ENCODE measurements at regions not wholly inside any gene's neighbourhood (a gene's known extent, or its start where the extent isn't known, plus 50 kb on each side); places are given as distances from the start of the nearest gene placed in this dataset.
"Not testable (repeated sequence)": the region's sequence is repeated elsewhere in the genome, so short reads cannot be mapped to it uniquely, and the experiment has no call there.

DNA sequence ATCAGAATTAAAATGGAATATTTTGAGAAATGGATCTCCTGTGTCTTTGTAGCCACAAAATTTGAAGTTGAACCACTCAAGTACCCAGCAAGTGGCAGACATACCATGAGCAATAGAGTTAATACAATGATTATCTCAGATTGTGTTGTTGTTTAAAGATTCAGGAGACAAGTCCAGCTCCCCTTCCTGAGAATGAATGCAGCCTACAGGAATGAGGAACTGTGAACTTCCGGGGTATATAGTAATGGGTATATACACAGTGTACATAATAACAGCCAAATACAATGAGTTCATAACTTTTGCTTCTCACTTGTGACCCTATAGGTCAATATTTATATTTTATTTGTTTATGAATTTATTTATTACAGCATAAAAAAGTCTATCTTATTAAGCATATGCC, 445.0 kb downstream of the SETD4 start:
- Mint-ChIP-seq H3K27me3 (ENCODE audit: low read depth) (peaks cover 31% of the 10 kb centered on the region), H3K4me3 (no peak overlapping the region), H3K36me3 (ENCODE audit: low read depth) (no peaks in the 10 kb centered on the region), H3K27ac (no peak overlapping the region), H3K4me1 (ENCODE audit: low read depth) (peaks cover 4% of the 10 kb centered on the region), H3K9me3 (no peaks in the 10 kb centered on the region)
- no peak for DNase-seq (ENCODE audit: low spot score)

DNA sequence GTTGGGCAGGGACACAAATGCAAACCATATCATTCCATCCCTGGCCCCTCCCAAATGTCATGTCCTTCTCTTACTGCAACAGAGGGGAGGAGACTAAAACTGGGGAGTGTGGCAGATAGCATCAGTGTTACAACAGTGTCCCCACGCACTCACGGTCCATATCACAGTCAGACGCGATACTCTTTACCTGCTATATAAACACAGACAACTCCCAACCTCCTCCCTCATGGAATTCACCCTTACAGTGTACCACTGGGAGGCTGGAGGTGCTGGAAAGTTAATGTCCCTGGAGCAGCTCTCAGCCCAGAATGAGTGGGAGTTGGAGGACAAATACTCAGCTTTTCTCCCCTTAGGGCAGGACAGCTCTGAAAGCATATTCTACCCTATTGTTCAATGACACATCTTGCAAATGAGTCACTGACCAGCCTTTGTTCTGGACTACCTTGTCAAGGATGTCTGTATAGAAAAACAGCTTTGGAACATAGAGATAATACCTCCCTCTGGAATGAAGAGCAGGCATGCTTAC, 445.9 kb downstream of the SETD4 start:
- no peak for DNase-seq (ENCODE audit: low spot score)
- no peak overlapping the region for H3K4me3 Mint-ChIP-seq
- peaks cover 4% of the 10 kb centered on the region for H3K4me1 Mint-ChIP-seq (ENCODE audit: low read depth)
- H3K27me3 Mint-ChIP-seq (ENCODE audit: low read depth): peaks cover 28% of the 10 kb centered on the region
- H3K9me3 Mint-ChIP-seq: no peaks in the 10 kb centered on the region
- H3K27ac Mint-ChIP-seq: no peak overlapping the region
- H3K36me3 Mint-ChIP-seq (ENCODE audit: low read depth): no peaks in the 10 kb centered on the region

DNA sequence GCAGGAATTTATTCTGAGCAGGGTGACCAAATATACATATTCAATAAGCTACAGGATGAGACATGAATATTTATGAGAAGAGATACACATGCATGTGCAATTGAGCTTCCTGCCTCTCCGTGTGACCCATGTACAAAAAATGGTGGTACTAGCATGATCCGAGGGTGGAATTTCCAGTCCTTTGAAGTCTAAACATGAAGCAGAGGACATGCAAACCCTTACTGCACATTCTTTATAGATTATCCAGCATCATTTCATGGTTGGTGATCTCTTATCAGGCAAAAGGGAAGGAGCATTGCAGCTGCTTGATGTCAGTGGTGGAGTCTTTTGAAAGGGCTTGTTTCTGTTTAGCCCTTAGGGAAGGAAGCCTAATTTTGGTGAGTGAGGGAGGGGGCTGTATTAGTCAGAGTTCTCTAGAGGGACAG, 448.6 kb downstream of the SETD4 start:
- H3K9me3 Mint-ChIP-seq: peaks cover 5% of the 10 kb centered on the region
- no peak overlapping the region for H3K4me3 Mint-ChIP-seq
- no peak for DNase-seq (ENCODE audit: low spot score)
- H3K27ac Mint-ChIP-seq: no peak overlapping the region
- peaks cover 2% of the 10 kb centered on the region for H3K4me1 Mint-ChIP-seq (ENCODE audit: low read depth)
- H3K36me3 Mint-ChIP-seq (ENCODE audit: low read depth): no peaks in the 10 kb centered on the region
- peaks cover 20% of the 10 kb centered on the region for H3K27me3 Mint-ChIP-seq (ENCODE audit: low read depth)

DNA sequence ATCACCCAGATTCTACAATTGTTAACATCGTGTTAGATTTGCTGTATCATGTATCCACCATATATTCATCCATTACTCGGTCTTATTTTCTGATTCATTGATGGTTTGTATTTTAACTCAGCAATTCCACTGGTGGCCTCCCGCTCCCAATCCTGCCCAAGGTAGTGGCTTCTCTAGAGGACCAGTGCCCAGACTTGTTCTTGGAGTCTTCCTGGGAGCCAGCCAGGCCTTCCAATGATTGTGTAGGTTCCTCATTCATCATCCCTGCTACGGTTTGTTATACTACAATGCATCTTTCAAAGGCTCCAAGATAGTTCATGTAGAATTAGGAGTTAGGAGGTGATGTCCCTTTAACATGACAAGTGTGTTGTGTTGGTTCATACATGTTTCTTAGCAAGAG, 451.1 kb downstream of the SETD4 start:
- Mint-ChIP-seq H3K9me3 (peaks cover 5% of the 10 kb centered on the region), H3K4me1 (ENCODE audit: low read depth) (no peaks in the 10 kb centered on the region), H3K4me3 (no peak overlapping the region), H3K36me3 (ENCODE audit: low read depth) (no peaks in the 10 kb centered on the region), H3K27me3 (ENCODE audit: low read depth) (peaks cover 19% of the 10 kb centered on the region), H3K27ac (no peak overlapping the region)
- DNase-seq (ENCODE audit: low spot score): no peak

DNA sequence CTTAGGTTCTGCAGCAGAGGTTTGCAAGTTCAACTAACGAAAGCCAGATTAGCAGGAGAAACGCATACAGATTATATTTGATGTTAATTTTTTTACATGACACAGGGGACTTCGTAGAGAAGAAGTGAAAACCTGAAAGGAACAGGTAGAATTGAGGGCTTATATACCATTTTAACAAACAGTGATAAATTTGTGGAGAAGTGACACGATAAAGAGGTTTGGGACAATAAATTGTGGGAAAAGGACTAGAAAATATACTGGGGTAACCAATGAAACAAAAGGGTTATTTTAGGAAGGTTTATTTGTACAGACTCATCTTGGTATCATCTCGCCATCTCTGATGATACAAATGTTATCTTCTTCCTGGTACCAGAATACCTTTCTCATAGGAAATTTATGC, 452.9 kb downstream of the SETD4 start:
- H3K27ac Mint-ChIP-seq: no peak overlapping the region
- peaks cover 5% of the 10 kb centered on the region for H3K9me3 Mint-ChIP-seq
- no peak for DNase-seq (ENCODE audit: low spot score)
- H3K36me3 Mint-ChIP-seq (ENCODE audit: low read depth): no peaks in the 10 kb centered on the region
- no peak overlapping the region for H3K4me3 Mint-ChIP-seq
- H3K4me1 Mint-ChIP-seq (ENCODE audit: low read depth): no peaks in the 10 kb centered on the region
- peaks cover 18% of the 10 kb centered on the region for H3K27me3 Mint-ChIP-seq (ENCODE audit: low read depth)

DNA sequence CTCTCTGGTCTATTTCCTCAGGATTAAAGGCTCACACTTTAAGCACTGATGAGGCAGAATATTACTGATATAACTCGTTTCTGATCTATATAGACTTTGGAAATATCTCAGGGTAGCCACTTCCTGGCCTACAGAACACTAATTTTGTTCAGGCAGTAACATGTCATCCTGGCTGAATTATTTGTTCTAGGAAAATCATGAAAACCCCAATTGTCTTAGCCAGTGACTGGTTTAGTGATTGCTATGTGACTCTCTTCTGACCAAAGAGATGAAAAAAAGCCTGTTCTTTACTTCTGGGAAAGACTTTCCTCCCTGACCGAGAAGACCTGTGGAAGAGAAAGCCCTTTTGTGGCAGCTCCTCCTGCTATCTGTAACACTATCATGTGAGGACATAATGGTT, 453.7 kb downstream of the SETD4 start:
- Mint-ChIP-seq H3K9me3 (peaks cover 5% of the 10 kb centered on the region), H3K4me3 (no peak overlapping the region), H3K27me3 (ENCODE audit: low read depth) (peaks cover 17% of the 10 kb centered on the region), H3K27ac (no peak overlapping the region), H3K36me3 (ENCODE audit: low read depth) (no peaks in the 10 kb centered on the region), H3K4me1 (ENCODE audit: low read depth) (no peaks in the 10 kb centered on the region)
- no peak for DNase-seq (ENCODE audit: low spot score)

DNA sequence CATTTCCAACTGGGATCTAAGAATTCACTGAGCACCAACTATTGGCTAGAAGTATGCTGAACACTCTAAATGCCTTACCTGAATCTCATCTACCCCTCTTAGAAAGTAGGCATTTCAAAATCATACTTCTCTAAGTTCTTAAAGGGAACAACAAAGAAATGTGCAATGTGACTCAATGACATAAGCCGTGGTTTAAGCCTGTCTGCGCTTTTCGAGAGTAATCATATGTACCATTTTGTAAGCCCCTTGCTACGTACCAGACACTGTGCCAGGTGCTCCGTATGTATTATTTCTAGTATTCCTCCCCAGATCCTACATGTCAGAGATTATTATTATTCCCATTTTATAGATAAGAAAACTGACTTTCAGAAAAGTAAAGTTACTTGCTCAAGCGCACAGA, 454.2 kb downstream of the SETD4 start:
- Mint-ChIP-seq H3K4me3 (no peak overlapping the region), H3K4me1 (ENCODE audit: low read depth) (no peaks in the 10 kb centered on the region), H3K36me3 (ENCODE audit: low read depth) (no peaks in the 10 kb centered on the region), H3K9me3 (peaks cover 5% of the 10 kb centered on the region), H3K27ac (no peak overlapping the region), H3K27me3 (ENCODE audit: low read depth) (peaks cover 17% of the 10 kb centered on the region)
- no peak for DNase-seq (ENCODE audit: low spot score)

DNA sequence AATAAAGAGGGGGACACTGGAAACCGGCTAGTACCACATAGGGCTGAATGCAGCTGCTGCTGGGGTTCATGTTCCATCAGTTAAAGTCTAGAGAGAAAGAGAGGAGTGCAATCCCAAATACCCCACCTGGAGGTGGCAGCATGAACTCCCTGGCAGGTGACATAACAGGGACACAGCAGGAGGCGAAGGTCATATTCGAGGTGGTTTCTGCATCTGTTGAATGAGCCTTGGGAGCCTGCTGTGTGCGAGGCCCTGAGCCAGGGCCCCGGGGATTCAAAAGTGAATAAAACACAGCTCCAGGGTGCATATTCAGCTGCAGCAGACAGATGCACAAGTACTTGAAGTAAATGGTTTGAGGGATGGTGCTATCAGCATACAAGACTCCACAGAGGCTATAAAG, 456.8 kb downstream of the SETD4 start:
- Mint-ChIP-seq H3K27me3 (ENCODE audit: low read depth) (peaks cover 8% of the 10 kb centered on the region), H3K27ac (no peak overlapping the region), H3K36me3 (ENCODE audit: low read depth) (no peaks in the 10 kb centered on the region)

DNA sequence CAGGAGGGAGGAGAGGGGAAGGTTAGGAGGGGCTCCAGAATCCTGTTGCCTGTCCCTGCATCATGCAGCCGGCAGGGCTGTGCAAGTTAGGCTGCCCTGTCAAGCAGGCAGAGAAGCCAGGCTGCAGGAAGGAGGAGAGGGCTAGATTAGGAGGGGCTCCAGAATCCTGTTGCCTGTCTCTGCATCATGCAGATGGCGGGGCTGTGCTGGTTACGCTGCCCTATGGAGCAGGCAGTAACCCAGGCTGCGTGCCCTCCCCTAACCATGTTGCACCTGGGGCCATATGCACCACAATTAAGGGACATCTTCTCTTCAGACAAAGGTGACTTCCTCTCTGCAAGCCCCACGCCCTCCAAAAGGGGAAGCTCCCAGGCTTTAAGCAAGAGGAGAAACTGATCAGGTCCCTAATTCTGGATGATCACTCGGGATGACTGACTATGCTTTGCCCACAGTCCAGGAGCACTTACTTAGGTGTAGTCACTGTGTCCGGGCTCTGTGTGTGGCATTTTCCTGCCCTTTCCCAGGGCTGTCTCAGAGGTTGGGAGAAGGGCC, 457.4 kb downstream of the SETD4 start:
- no peaks in the 10 kb centered on the region for H3K4me1 Mint-ChIP-seq (ENCODE audit: low read depth)
- DNase-seq (ENCODE audit: low spot score): no peak
- peaks cover 8% of the 10 kb centered on the region for H3K27me3 Mint-ChIP-seq (ENCODE audit: low read depth)
- no peak overlapping the region for H3K27ac Mint-ChIP-seq
- H3K36me3 Mint-ChIP-seq (ENCODE audit: low read depth): no peaks in the 10 kb centered on the region
- peaks cover 5% of the 10 kb centered on the region for H3K9me3 Mint-ChIP-seq
- H3K4me3 Mint-ChIP-seq: no peak overlapping the region

More for the DNA sequence above, 456.8 kb downstream of the SETD4 start:
- DNase-seq (ENCODE audit: low spot score): no peak
- no peaks in the 10 kb centered on the region for H3K4me1 Mint-ChIP-seq (ENCODE audit: low read depth)
- H3K9me3 Mint-ChIP-seq: peaks cover 5% of the 10 kb centered on the region
- H3K4me3 Mint-ChIP-seq: no peak overlapping the region

DNA sequence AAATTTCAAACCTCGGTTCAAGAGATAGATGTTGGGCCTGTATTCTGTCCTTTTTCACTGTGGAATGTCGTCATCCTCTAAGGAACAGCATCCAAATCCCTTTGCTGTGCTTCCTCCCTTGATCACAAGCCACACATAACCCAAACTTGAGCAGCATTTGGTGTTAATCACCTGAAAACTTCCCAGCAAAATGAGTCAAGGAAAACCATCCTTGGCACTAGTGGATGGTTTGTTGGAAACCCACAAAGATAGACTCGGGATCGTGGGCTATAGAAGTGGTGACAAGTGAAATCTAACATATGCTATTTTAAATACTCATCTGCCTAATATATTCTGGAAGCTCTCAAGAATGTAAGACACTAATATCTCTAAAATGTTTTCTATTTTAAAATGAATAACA, 459.1 kb downstream of the SETD4 start:
- no peak overlapping the region for H3K4me3 Mint-ChIP-seq
- H3K36me3 Mint-ChIP-seq (ENCODE audit: low read depth): no peaks in the 10 kb centered on the region
- peaks cover 13% of the 10 kb centered on the region for H3K27me3 Mint-ChIP-seq (ENCODE audit: low read depth)
- no peak overlapping the region for H3K27ac Mint-ChIP-seq
- no peaks in the 10 kb centered on the region for H3K9me3 Mint-ChIP-seq
- no peak for DNase-seq (ENCODE audit: low spot score)
- no peaks in the 10 kb centered on the region for H3K4me1 Mint-ChIP-seq (ENCODE audit: low read depth)

DNA sequence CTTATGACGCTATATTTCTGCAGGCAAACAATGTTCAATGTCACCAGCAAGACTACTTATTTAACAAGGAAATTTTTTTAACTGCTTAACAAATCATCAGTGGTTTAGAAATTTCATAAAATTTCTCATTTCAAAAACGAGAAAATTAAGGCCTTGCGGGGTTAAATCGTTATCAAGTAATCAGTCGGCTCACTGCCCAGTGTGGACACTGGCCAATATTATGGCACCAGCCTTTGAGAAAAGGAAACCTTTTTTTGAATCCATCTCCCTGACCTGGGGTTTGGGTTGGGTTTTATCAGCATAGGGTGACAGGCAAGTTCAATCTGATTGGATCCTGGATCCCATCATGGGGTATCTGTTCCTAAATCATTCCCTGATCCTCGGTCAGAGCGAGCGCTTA, 461.2 kb downstream of the SETD4 start:
- DNase-seq (ENCODE audit: low spot score): no peak
- H3K36me3 Mint-ChIP-seq (ENCODE audit: low read depth): no peaks in the 10 kb centered on the region
- no peak overlapping the region for H3K27ac Mint-ChIP-seq
- H3K4me1 Mint-ChIP-seq (ENCODE audit: low read depth): no peaks in the 10 kb centered on the region
- peaks cover 15% of the 10 kb centered on the region for H3K27me3 Mint-ChIP-seq (ENCODE audit: low read depth)
- no peak overlapping the region for H3K4me3 Mint-ChIP-seq
- H3K9me3 Mint-ChIP-seq: no peaks in the 10 kb centered on the region

DNA sequence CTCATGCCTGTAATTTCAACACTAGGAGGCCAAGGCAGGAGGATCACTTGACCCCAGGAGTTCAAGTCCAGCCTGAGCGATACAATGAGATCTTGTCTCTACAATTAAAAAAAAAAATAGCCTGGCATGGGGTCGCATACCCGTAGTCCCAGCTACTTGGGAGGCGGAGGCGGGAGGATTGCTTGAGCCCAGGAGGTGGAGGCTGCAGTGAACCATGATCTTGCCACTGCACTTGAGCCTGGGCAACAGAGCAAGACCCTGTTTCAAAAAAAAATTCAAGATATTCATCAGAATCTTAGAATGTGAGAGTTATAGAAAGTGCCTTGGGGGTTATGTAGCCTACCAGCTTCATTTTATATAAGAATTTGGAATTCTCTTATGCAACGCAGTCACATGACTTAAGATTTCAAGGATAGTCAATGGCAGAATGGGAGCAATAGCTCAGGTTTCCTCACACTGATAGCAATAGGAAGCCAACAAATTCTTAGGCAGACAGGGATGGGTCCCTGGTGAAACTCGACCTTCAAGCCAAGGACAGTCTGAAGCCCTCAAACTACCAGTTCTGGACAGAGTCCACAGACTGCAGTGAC, 462.5 kb downstream of the SETD4 start:
- Mint-ChIP-seq H3K27ac (no peak overlapping the region), H3K4me1 (ENCODE audit: low read depth) (no peaks in the 10 kb centered on the region), H3K36me3 (ENCODE audit: low read depth) (no peaks in the 10 kb centered on the region), H3K4me3 (no peak overlapping the region), H3K9me3 (no peaks in the 10 kb centered on the region), H3K27me3 (ENCODE audit: low read depth) (peaks cover 20% of the 10 kb centered on the region)
- no peak for DNase-seq (ENCODE audit: low spot score)

DNA sequence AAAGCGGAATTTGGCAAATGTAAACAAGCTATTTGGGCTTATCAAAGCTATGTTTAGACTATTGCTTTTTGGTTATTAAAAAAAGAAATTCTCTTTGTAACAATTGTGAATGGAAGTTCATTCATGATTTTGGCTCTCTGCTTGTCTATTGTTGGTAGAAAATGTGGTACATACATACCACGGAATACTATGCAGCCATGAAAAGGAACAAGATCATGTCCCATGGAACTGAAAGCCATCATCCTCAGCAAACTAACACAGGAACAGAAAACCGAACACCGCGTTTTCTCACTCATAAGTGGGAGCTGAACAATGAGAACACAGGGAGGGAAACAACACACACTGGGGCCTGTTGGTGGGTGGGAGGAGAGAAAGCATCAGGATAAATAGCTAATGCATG, 465.4 kb downstream of the SETD4 start:
- no peak overlapping the region for H3K27ac Mint-ChIP-seq
- no peak overlapping the region for H3K4me3 Mint-ChIP-seq
- no peaks in the 10 kb centered on the region for H3K36me3 Mint-ChIP-seq (ENCODE audit: low read depth)
- no peaks in the 10 kb centered on the region for H3K4me1 Mint-ChIP-seq (ENCODE audit: low read depth)
- no peak for DNase-seq (ENCODE audit: low spot score)
- peaks cover 20% of the 10 kb centered on the region for H3K27me3 Mint-ChIP-seq (ENCODE audit: low read depth)
- H3K9me3 Mint-ChIP-seq: no peaks in the 10 kb centered on the region

DNA sequence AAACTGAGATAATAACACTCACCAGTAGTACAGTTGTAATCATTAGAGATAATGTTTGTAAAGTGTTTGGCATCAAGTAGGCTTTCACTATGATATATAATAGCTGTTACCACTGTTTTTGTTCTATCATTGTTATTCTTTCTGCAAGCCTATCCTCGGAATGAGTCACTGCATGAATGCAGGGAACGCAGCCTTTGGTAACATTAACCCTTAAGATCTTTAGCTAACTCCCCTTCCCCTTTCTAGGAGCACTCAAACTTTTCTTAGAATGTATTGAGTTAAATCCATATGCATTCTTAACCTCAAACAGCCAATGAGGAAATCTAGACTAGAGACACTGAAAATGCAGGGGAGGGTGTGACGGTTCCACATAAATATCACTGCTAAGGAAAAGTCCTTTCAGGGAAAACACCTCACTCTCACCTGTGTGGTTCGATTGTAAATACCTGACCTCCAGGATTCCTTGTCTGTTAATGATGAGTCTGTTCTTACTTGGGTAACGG, 467.3 kb downstream of the SETD4 start:
- DNase-seq (ENCODE audit: low spot score): no peak
- no peaks in the 10 kb centered on the region for H3K9me3 Mint-ChIP-seq

DNA sequence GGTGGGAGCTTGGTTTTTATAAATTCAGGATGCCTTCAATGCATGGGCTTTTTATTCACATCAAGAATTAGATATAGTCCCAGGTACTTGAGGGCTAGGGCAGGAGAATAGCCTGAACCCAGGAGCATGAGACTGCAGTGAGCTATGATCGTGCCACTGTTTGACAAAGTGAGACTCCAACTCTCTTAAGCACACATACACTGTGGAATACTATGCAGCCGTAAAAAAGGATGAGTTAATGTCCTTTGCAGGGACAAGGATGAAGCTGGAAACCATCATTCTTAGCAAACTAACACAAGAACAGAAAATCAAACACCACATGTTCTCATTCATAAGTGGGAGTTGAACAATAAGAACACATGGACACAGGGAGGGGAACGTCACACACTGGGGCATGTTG, 470.0 kb downstream of the SETD4 start:
- H3K27me3 Mint-ChIP-seq (ENCODE audit: low read depth): peaks cover 22% of the 10 kb centered on the region
- H3K9me3 Mint-ChIP-seq; H3K36me3 Mint-ChIP-seq (ENCODE audit: low read depth); DNase-seq (ENCODE audit: low spot score); H3K4me3 Mint-ChIP-seq; H3K27ac Mint-ChIP-seq; H3K4me1 Mint-ChIP-seq (ENCODE audit: low read depth): not testable (repeated sequence)

More for the DNA sequence above, 467.3 kb downstream of the SETD4 start:
- no peak overlapping the region for H3K4me3 Mint-ChIP-seq
- H3K27ac Mint-ChIP-seq: no peak overlapping the region
- no peaks in the 10 kb centered on the region for H3K4me1 Mint-ChIP-seq (ENCODE audit: low read depth)
- peaks cover 22% of the 10 kb centered on the region for H3K27me3 Mint-ChIP-seq (ENCODE audit: low read depth)
- no peaks in the 10 kb centered on the region for H3K36me3 Mint-ChIP-seq (ENCODE audit: low read depth)

All from T-helper 2 cell treated with Interferon-gamma antibody and Interleukin-4, amounts not matched to agents 5 μg/mL and 100 μg/mL, for 36 hours (primary cell).